Smooth muscle cell of the brain vasculature (primary cell): ENCODE measurements at regions not wholly inside any gene's neighbourhood (a gene's known extent, or its start where the extent isn't known, plus 50 kb on each side); places are given as distances from the start of the nearest gene placed in this dataset.

Experiments used
- DNase-seq: peaks from one replicate; pipeline ENCODE4 v3.0.0-alpha.2; 2012; ENCODE audit warnings: low read depth, low spot score

GRCh38 chr12:89015419-89015818 lies 336.9 kb downstream of the DUSP6 start:
- no peak for DNase-seq

- DNase-seq: no peak
Observed at GRCh38 chr12:88998421-88998820, 353.9 kb downstream of the DUSP6 start.

- no peak for DNase-seq
Observed at GRCh38 chr12:88996200-88996788, 356.0 kb downstream of the DUSP6 start.

DNA sequence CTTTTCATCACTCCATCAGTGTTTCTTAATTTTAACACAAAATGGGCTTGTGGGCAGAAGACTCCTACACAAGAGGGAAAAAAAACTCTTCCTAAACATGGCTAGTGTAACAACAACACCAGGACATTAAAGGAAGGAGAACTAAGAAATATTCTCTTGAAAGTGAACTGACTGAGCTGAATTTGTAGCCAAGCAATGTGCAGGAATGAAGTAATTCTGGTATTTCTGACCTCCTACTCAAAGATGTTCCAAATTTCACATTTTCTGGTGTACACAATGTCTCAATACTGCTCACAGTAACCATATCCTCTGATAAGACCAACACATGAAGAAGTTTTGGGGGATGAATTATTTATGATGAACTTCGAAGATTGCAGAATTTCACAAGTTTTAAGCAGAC lies 357.3 kb downstream of the DUSP6 start:
- DNase-seq: no peak

DNA sequence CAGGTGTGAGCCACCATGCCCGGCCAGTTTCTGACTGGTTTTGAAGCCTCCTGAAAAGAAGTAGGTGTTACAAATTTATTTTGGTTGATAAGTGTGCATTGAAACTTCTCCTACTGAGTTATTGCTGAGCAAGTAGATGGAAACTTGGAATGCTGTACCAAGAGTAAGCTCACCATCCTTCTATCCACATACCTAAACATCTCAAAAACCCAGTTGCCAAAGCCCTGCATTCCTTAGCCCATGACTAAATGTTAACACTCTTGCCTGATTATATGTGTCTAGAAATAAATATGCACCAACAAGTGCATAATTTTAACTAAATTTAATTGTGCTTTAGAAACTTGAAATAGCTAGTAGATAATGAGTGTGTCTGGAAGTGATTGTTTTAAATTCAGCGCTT lies 357.8 kb downstream of the DUSP6 start:
- DNase-seq: no peak

DNA sequence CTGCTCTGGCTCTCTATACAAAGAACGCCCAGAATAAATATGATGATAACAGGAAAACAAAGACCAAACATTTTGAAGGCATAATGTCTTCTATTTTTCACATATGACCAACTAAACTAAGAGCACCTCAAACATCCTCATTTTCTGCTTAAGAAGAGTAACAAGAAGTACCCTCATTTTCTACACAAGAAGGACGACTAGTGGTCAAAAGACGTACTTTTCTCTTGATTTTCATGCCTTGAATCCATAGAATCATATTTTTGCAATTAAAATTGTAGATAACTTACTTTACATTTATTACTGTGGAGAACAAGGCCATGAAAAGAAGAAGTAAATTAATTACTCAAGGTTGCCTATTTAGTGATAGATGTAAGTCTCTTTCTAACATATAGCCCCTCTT lies 358.6 kb downstream of the DUSP6 start:
- DNase-seq: peak; percentile 31

DNA sequence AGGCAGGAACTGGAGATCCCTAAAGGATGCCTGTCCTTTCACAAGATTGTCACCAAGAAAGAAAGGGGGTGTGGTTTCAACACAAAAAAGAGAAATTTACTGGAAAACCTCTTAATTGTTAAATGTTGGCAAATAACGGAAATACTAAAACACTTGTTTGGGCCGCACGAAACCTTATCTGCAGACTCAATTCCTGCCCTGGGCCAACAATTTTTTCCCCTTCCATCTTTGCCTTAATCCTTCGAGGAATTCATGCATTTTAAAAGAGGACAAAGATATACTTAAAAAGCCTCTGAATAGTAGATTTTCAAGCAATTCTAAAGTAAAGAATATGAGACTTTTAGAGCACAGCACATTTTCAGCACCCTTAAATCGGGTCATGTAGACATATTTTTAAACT lies 366.2 kb downstream of the DUSP6 start:
- no peak for DNase-seq

- no peak for DNase-seq
Observed at GRCh38 chr12:88985631-88986030, 366.7 kb downstream of the DUSP6 start.

DNA sequence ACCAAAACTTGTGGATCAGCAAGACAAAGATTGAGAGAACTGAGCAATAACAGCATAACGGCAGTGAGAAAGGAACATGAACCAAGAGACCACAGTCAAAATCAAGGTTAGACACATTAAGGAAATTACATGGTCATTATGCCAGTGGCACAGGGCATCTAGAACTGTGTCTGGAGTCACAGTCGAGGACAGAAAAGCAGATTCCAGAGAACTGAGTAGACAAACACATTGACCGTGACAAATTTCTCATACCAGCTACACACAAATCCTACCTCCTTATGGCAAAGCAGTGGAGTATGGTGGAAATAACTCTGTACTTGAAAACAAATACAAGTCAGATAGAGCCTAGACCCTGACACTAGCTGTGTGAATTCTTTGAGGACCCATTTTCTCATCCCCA lies 367.3 kb downstream of the DUSP6 start:
- no peak for DNase-seq

DNA sequence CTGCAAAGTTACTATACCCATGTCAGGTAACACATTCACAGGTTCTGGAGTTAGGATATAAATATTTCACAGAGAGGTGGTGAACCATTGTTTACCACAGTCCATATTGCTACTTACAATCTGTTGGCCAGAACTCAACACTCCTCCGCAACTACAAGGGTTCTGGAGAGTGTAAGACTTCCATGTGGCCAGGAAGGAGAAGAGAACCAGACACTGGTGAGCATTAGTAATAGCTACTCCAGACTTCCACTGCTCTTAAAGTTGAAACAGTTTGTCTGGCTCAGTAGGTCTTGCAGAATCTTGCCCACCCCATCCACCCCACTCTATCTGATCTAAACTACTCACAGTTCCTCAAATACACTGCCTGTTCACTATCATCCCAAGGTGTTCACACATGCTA lies 369.6 kb downstream of the DUSP6 start:
- no peak for DNase-seq

DNA sequence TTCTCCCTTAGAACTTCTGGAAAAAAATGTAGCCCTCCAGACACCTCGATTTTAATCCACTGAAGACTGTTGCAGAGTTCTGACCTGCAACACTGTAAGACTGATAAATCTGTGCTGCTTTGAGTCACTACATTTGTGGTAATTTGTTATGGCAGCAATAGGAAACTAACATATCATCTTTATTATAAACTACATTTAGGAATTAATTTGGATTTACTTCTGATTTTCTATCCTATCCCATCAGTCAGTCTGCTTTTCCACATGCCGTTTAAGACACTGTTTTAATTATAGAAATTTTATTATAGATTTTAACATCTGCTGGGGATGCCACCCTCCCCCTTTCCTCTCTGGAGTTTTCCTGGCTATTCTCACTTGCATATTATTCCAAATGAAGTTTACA lies 375.2 kb downstream of the DUSP6 start:
- DNase-seq: no peak

DNA sequence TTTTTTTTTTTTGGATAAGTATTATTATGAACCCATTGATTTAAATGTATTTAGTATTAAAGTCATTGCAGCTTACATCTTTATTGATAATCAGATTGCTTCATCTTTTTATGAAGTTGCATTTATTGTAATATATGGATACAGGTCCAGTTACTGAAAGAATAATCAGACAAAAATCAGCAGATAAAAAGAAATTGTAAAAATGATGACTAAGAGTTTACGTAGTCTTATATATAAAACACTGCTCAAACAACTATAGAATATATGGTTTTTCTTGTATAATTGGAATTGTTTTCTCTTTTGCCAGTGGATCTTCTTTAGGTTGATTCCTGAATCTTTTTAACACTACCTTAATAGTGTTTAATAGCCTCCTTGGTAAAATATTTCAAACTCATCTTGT lies 378.3 kb downstream of the DUSP6 start:
- DNase-seq: no peak

DNA sequence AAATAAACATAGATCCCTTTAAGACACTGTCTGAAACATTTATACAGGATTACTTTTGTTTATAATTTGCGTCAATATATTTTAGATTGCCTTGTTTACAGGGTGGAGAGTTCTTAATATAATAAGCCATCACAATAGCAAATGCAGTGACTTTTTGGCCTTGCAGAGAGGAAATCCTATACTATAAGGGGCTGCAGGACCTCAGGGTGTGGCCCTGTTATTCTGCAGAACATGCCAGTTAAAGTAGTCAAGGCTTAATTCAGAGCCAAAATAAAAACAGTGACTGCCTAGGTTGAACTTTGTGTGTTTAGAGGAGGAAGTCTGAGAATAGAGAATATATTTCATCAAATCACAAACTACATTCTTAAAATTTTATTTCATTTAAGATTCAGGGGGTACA lies 381.6 kb downstream of the DUSP6 start:
- no peak for DNase-seq

GRCh38 chr12:88969127-88969526 lies 383.2 kb downstream of the DUSP6 start:
- no peak for DNase-seq

GRCh38 chr12:88960213-88960878 lies 380.1 kb upstream of the KITLG start:
- DNase-seq: no peak

DNA sequence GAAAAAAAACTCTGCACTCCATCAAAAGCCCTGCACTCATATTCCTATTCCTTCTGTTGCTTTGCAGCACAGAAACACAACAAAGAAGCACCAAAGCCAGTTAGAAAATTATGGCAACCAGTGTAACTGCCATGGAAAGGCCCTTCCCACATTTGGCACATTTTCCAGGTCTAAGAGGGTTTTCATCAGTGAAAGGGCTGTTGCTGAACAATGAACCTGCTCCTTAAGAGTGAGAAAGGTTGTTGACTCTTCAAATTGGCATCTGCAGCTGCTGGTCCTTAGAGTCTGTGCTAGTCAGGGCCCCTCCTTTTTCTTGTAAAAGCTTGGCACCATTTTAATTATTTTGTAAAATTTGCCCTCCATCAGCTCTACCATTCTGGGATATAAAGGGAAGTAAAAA lies 378.7 kb upstream of the KITLG start:
- DNase-seq: no peak

- no peak for DNase-seq
Observed at GRCh38 chr12:88958153-88958552, 377.9 kb upstream of the KITLG start.

DNA sequence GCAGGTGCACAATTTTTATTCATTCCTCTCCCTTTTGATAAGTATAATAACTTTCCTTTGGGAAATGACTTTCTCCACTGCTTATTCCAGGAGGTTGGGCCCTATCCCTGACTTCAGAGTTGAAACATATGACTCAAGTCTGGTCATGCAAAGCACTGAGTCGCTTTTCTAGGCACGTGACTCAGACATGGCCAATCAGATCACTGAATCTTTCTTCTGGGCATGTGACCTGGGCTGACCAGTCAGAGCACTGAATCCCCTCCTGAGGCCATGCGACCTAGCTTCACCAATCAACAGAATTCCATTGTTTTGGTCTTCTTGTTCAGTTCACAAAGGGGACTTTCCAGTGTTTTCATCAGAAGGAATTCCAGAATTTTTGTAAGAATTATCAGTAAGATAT lies 377.1 kb upstream of the KITLG start:
- DNase-seq: no peak

- DNase-seq: no peak
Observed at GRCh38 chr12:88955531-88955930, 375.3 kb upstream of the KITLG start.

DNA sequence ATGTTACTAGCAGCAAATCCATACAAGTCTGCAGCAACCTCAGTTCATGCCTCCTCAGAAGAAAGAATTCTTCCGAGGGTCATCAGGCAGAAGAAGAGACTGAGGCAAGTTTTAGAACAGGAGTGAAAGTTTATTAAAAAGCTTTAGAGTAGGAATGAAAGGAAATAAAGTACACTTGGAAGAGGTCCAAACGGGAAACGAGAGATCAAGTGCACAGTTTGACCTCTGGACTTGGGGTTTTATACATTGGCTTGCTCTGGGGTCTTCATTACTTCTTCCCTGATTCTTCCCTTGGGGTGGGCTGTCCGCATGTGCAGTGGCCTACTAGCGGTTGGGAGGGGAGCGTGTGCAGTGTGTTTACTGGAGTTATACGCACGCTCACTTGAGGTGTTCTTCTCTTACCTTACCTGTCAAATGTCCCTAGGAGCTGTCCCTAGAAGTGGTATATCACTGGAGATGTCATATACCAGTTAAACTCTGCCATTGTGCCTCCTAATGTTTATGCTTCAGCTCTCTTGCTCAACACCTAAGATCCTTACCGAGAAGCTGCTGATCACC lies 372.8 kb upstream of the KITLG start:
- DNase-seq: no peak

DNA sequence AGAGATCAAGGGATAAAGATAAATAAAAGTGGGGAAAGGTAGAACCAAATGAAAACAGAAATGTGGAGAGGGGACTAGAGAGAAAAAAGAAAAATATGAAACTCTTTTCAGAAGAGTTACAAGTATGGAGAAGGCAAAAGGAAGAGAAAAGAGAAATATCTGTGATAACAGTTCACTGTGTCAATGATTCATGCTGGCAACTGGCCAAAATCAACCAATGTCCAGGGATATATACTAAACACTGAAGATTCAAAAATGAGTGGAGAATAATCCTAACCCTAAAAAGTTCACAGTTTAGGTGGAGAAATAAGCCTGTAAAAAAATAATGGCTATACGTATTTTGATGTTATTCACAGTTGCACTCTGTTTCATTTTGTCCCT lies 372.3 kb upstream of the KITLG start:
- no peak for DNase-seq

- DNase-seq: no peak
Observed at GRCh38 chr12:88951860-88952561, 371.7 kb upstream of the KITLG start.

DNA sequence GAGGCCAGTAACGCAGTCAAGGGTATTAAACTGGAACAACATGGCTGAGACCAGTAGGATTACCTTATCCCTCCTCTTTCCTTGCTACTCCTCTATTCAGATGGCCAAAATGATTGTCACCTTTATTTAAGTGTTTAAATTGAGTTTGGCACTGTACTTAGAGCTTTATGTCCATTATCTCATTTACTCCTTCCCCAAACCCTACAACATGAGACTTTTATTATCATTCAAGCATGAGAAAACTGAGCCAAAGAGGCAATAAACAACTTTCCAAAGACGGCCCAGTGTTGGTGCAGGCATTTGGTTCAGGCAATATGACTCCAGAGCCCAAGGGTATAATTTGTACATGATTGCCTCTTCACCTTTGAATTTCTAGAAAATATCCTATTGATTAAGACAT lies 370.9 kb upstream of the KITLG start:
- DNase-seq: no peak
